Right atrium auricular region (tissue), 2 donors: ENCODE measurements at regions not wholly inside any gene's neighbourhood (a gene's known extent, or its start where the extent isn't known, plus 50 kb on each side); places are given as distances from the start of the nearest gene placed in this dataset.
A peak's percentile ranks its signal among the peaks of the same experiment; 100 is the strongest.

Source experiments
- DNase-seq: peaks from one replicate; pipeline ENCODE4 v3.0.0-alpha.2; 2019; ENCODE audit warnings: low spot score
- H3K27ac ChIP-seq, 2 donors: fragments of 200-600 bp; sonication (generic); 1 replicate in 1 of 2; 2 replicates in 1 of 2; pipeline ENCODE4 v1.5.1; 2016 to 2019
- H3K27me3 ChIP-seq, 2 donors: fragments of 200-600 bp; sonication (generic); one replicate each; pipeline versions ENCODE4 v1.5.1 to v1.6.0; 2017 to 2019
- H3K36me3 ChIP-seq: fragments of 200-600 bp; sonication (generic); one replicate; pipeline ENCODE4 v1.5.1; 2016
- H3K4me1 ChIP-seq, 2 donors: fragments of 200-600 bp; sonication (generic); one replicate each; pipeline versions ENCODE4 v1.5.1 to v1.6.0; 2017 to 2019
- H3K4me3 ChIP-seq, 2 donors: fragments of 200-600 bp; sonication (generic); 1 replicate in 1 of 2; 2 replicates in 1 of 2; pipeline ENCODE4 v1.5.1; 2017 to 2019; ENCODE audit warnings: mild to moderate bottlenecking in 1 of 2, moderate library complexity in 1 of 2
- H3K9me3 ChIP-seq, 2 donors: fragments of 200-600 bp; sonication (generic); one replicate each; pipeline ENCODE4 v1.5.1; 2019
- CTCF ChIP-seq, 2 donors: fragments of 200-600 bp; sonication (generic); IDR thresholded peaks; one replicate each; pipeline ENCODE4 v1.5.1; 2019; ENCODE audit warnings: antibody characterized with exemption in 2 of 2

GRCh38 chr18:77736842-77737241 lies 487.2 kb downstream of the GALR1 start:
- no peak for TF ChIP-seq CTCF (IDR thresholded peaks at IDR 0.05)

GRCh38 chr18:77737405-77737804 lies 487.8 kb downstream of the GALR1 start:
- no peaks in the 10 kb centered on the region for H3K4me1 ChIP-seq
- no peak overlapping the region for H3K27ac ChIP-seq
- H3K4me3 ChIP-seq = no peak overlapping the region
- H3K36me3 ChIP-seq = no peaks in the 10 kb centered on the region
- no peak for DNase-seq
- H3K27me3 ChIP-seq = no peaks in the 10 kb centered on the region
- no peaks in the 10 kb centered on the region for H3K9me3 ChIP-seq
- no peak for TF ChIP-seq CTCF (IDR thresholded peaks at IDR 0.05)

More at GRCh38 chr18:77736842-77737241, 487.2 kb downstream of the GALR1 start:
- Histone ChIP-seq H3K36me3 (no peaks in the 10 kb centered on the region), H3K4me3 (no peak overlapping the region), H3K27me3 (no peaks in the 10 kb centered on the region), H3K4me1 (no peaks in the 10 kb centered on the region), H3K9me3 (no peaks in the 10 kb centered on the region), H3K27ac (no peak overlapping the region)
- no peak for DNase-seq

GRCh38 chr18:77749089-77749488 lies 499.4 kb downstream of the GALR1 start:
- DNase-seq = no peak
- H3K9me3 ChIP-seq = no peaks in the 10 kb centered on the region
- TF ChIP-seq CTCF (IDR thresholded peaks at IDR 0.05) = peak; percentile 31 to 61
- no peaks in the 10 kb centered on the region for H3K27me3 ChIP-seq
- no peaks in the 10 kb centered on the region for H3K36me3 ChIP-seq
- no peak overlapping the region for H3K4me3 ChIP-seq
- no peaks in the 10 kb centered on the region for H3K4me1 ChIP-seq
- H3K27ac ChIP-seq = no peak overlapping the region

- no peak for TF ChIP-seq CTCF (IDR thresholded peaks at IDR 0.05)
- Histone ChIP-seq H3K36me3 (no peaks in the 10 kb centered on the region), H3K4me3 (no peak overlapping the region), H3K9me3 (no peaks in the 10 kb centered on the region), H3K27ac (no peak overlapping the region), H3K27me3 (no peaks in the 10 kb centered on the region), H3K4me1 (no peaks in the 10 kb centered on the region)
- no peak for DNase-seq
Measured at GRCh38 chr18:77750006-77750405, 500.4 kb downstream of the GALR1 start.

- no peaks in the 10 kb centered on the region for H3K4me1 ChIP-seq
- H3K27me3 ChIP-seq = no peaks in the 10 kb centered on the region
- no peak for DNase-seq
- TF ChIP-seq CTCF (IDR thresholded peaks at IDR 0.05) = no peak
- no peaks in the 10 kb centered on the region for H3K36me3 ChIP-seq
- no peak overlapping the region for H3K27ac ChIP-seq
- no peaks in the 10 kb centered on the region for H3K9me3 ChIP-seq
- no peak overlapping the region for H3K4me3 ChIP-seq
Measured at GRCh38 chr18:77754475-77755044, 504.9 kb downstream of the GALR1 start.

- TF ChIP-seq CTCF (IDR thresholded peaks at IDR 0.05) = no peak
- no peaks in the 10 kb centered on the region for H3K9me3 ChIP-seq
- no peaks in the 10 kb centered on the region for H3K4me1 ChIP-seq
- H3K4me3 ChIP-seq = no peak overlapping the region
- no peak for DNase-seq
- H3K36me3 ChIP-seq = no peaks in the 10 kb centered on the region
- H3K27ac ChIP-seq = no peak overlapping the region
- H3K27me3 ChIP-seq = no peaks in the 10 kb centered on the region
Measured at GRCh38 chr18:77755187-77755586, 505.5 kb downstream of the GALR1 start.
